Vagina (tissue), 2 donors: ENCODE measurements at regions not wholly inside any gene's neighbourhood (a gene's known extent, or its start where the extent isn't known, plus 50 kb on each side); places are given as distances from the start of the nearest gene placed in this dataset.
"Not testable (repeated sequence)": the region's sequence is repeated elsewhere in the genome, so short reads cannot be mapped to it uniquely, and the experiment has no call there.

ENCODE experiments used
- CTCF ChIP-seq, 3 experiments: fragments of 450-650 bp in 2 of 3; fragments of 200-600 bp in 1 of 3; sonication (generic) in 1 of 3; IDR thresholded peaks; one replicate each; pipeline ENCODE4 v1.5.1; 2017 to 2019; ENCODE audit warnings: antibody characterized with exemption in 3 of 3, mild to moderate bottlenecking in 2 of 3, moderate library complexity in 2 of 3
- POLR2AphosphoS5 ChIP-seq, 2 donors: sonication (generic); formaldehyde crosslinking; IDR thresholded peaks; one replicate each; pipeline ENCODE4 v1.9.0; 2017; ENCODE audit warnings: antibody characterized with exemption in 2 of 2, mild to moderate bottlenecking in 2 of 2, low read depth in 1 of 2; ENCODE audit not compliant: insufficient read depth in 1 of 2

- not testable (repeated sequence) for TF ChIP-seq CTCF (IDR thresholded peaks at IDR 0.05); POLR2AphosphoS5 (IDR thresholded peaks at IDR 0.05; ENCODE audit: insufficient read depth in 1 of 2, low read depth in 1 of 2)
These were observed 1997.5 kb upstream of the RAG2 start for GRCh38 chr11:38595359-38596016.
